ENCODE measurements at regions not wholly inside any gene's neighbourhood (a gene's known extent, or its start where the extent isn't known, plus 50 kb on each side); places are given as distances from the start of the nearest gene placed in this dataset.
"Not testable (repeated sequence)": the region's sequence is repeated elsewhere in the genome, so short reads cannot be mapped to it uniquely, and the experiment has no call there.

DNA sequence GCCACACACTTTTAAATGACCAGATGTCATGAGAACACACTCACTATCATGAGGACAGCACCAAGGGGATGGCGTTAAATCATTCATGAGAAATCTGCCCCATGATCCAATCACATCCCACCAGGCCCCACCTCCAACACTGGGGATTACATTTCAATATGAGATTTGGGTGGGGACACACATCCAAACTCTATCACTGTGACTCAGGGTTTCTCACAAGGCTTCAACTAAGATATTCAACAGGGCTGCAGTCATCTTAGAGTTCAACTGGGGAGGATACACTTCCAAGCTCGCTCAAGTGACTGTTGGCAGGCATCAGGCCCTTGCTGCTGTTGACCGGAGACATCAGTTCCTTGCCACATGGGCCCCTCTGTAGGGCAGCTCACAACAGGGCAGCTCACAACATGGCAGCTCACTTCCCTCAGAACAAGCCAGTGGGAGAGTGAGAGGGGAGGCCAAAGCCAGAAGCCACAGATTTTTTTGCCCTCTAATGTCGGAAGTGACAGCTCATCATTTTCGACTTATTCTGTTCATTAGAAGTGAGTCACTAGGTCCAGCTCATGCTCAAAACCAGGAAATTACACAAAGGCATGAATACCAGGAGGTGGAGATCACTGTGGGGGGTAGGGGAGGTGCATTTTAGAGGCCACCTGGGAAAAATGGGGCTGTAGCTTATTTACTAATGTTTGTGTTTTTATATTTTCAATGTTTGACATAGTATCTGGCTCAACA, 50.8 kb upstream of the PTHLH start:
- no peak for DNase-seq

DNA sequence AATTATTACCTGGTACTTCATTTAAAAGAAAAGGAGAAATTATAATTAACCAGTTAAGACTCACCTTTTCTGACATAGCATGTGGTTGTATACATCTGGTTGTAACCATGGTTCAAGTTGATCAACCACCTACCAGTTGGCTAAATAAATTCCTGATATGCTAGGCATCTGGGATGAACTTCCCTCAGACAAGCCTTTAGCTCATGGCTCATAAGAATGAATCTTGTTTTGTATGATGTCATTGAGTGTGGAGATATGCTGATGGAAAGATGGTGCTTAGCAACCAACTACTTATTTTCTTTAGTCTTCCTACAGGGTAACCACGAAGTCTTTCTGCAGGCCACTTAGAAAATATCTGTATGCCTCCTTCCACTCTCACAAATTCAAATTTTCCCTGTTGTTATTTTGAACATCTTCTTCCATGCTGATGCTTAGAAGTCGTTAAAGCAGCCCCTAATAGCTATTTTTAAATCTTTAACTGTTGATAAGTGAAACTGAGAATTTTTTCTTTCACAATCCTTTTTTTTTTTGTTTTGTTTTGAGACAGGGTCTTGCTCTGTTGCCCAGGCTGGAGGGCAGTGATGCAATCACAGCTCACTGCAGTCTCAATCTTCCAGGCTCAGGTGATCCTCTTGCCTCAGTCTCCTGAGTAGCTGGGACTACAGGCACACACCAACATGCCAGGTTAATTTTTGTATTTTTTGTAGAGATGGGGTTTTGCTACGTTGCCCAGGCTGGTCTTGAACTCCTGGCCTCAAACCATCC, 51.9 kb upstream of the PTHLH start:
- DNase-seq: no peak

DNA sequence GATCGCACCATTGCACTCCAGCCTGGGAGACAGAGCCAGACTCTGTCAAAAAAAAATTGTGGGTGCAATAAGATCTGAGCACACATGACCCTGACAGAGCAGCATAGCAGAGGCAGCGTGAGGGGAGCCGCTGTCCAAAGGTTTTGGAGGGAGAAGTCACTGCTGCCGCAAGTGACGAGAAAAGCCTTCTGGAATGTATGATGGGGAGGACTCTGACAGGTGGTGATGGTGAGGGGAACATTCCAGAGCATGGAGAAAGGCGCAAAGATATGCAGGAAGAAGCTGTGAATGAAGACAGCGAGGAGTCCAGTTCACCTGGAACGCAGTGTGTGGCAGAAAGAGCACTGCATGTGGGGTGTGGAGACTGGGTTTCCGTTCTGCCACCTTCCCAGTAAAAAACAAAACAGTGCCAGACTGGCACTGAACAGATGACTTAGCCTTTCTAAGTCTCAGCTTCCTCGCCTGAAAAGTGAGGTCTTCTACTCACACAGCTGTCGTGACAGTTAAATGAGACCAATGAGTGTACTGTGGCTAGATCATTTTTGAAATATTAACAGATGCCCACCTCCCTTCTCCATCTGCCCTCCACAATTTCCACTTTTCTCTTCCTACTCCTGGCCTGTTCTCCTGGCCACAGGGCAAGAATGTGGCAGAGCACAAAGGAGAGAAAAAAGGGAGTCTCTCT, 53.4 kb upstream of the PTHLH start:
- no peak for DNase-seq

DNA sequence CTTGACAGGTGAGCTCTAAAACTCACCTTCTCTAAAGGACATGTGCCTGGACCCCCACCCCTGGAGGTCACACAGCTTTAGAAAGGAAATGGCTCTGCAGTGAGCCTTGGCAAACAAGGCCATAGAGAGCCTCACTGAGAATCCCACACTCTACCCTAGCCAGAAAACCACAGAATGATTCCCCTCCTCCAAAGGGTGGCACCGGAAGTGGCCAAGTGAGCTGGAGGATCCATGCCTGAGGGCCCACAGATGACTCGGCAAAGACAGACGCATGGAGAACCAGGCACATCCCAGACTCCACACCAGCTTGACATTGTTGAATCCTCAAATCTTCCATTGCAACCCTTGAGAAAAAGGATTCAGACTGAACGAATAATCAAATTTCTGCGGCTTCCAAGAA, 54.2 kb upstream of the PTHLH start:
- peak; percentile 72 for DNase-seq

DNA sequence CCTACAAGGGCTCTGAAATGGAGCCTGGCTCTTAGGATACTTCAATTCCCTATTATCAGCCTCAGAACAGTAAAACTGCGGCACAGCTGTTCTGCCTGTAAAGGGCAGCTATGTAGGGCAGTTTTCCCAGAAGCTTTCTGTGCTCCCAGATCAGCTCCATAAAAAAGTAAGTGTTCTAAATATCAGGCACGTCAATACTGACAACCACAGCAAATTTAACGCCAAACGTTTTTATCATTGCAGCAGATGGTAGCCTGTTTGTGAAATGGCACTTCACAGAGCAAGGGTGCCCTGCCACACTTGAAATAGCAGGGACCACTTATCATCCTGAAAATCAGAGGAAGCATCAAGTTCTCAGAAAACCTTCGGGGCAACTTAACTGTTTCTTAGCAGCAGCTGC, 54.8 kb upstream of the PTHLH start:
- DNase-seq: peak; percentile 97

DNA sequence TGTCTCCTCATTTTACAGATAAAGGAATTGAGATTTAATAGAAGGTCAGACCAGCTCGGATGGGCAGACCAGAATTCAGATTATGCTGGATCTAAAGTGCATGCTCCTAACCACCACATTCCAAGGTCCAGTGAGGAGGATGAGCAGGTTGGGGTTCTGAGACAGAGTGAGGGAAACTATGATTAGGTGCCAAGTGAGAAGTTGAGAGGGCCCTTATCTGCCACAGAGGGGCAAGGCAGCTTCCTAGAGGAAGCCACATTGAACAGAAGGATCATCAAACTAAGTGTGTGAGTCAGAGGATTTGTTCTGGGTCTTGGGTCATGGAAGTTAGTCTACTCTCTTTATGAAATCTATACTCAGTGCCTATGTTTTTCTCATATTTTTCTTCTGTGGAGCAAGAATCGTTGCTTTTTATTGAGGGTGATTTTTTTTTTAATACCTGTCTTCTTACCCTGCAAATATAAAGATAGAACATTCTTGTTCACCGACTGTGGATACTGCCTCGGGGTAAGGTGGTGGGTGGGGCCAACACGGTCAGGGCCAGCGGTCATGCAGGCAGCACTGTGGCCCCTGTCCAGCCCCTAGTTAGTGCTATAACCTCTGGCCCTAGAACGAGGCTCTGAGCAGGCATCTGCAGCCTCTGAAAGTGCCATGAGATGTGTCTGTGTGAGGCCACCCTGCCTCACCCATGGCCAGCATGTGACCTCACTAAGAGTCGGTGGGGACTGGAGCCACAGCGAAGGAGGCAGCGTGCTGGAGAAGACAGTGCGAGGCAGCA, 55.6 kb upstream of the PTHLH start:
- DNase-seq: peak; percentile 68

DNA sequence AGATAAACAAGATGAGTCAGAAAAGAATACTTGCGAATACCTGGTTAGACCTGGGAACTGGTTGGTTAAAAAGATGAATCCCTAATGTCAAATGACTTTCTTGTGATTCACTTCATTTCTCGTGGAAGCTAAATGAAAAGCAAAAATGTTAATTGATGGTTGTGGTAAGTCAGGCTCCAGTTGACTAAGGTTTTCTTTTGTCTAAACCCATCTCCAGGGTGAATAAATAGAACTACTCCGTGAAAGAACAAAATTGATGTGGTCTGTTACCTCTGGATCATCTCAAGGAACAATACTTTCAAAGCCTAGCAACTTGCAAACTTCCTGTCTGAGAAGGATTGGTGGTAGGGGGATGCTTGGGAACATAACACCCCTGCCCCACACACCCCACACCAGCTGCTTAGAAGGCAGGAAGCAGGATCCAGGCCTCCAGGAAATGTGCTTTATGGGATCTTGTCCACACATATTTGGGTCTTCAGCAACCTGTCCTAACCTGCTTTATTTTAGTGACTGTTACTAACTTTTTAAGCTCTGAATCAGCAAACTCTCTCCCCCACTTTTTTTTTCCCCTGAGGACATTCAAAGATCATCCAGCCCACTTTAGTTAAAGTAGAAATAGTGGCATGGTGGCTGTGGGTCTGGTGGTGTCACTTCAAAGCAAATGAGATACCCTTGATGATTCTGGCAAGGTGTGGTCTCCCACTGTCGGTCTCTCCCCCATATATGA, 60.4 kb upstream of the PTHLH start:
- DNase-seq: no peak

DNA sequence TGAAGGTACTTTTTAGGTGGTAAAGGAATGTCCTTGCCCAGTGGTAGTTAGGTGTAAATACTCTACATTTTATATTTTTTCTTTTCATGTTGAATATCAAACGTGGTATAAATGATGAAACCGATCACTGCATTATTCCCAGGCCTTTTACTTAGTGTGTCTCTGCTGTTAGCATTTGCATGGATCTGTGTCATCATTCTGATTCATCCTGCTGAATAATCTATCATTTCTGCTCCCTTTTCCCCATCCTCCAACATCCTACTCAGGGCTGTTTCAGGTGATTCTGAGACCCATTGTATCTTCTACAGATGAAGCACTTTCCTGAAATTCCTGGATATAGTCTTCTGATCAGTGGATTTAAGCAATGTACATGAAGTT, 61.0 kb upstream of the PTHLH start:
- DNase-seq: no peak

DNA sequence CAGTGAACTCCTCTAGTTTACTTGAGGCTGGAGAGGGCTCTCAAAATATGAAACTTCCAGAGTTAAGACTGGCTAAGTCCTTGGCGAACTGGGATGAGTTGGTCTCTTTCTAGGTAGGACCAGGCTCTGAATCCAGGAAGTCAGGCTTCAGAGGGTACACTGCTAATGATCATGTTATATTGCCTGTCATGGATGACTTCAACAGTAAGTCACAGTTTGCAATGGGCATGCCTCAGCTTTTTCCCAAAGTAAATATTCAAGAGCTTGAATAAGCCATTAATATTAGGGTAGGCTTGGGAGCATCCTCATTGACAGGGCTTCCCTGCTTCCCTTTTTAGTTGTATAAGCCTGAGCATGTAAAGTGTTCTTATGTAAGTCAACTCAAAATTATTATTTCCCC, 61.7 kb upstream of the PTHLH start:
- peak; percentile 19 for DNase-seq

DNA sequence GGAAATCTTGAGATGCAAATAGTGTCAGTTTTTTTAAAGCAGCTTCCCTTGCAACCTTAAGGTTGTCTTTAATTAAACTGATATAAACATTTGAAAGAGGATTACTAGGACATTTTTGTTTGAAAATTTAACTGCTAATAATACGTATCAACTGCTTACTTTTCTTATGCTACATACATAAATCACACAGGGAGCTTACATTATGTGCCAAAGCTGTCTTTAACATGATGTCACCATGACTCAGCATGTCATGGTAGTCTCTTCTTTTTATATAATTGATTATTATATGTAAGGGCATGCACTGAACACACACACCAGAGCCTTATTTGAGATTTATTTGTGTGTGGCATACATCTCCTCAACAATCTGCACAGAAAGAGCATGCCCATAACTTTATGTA, 63.0 kb upstream of the PTHLH start:
- no peak for DNase-seq

DNA sequence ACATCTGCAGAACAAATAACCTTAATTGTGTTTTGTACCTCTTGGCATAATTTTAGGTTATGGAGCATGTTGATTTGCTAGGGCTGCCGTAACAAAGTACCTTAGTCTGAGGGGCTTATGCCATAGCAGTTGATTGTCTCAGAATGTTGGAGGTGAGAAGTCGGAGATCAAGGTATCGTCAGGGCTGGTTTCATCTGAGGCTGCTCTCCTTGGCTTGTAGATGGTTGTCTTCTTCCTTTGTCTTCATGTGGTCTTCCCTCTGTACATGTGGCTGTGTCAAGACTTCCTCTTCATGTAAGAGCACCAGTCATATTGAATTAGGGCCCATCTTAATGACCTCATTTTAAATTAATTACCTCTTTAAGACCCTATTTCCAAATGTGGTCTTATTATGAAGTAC, 64.4 kb upstream of the PTHLH start:
- no peak for DNase-seq

DNA sequence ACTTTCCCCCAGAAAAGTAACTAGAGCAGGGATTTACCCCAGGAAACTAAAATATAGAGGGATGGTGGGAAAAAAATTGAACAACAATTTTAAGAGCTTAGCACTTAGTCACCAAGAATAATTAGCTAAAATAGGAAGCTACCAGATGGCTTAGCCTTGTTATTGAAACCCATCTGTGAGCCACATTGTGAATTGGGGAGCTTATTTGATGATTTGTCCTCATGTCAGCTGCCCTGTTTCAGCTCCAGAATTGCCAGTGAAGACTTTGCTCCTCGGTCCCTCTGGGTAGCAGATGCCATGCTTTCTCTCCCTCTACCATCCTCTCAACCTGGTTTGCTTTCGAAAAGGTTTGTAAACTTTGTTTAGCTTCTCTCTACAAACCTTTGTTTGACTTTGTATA, 67.7 kb upstream of the PTHLH start:
- no peak for DNase-seq

DNA sequence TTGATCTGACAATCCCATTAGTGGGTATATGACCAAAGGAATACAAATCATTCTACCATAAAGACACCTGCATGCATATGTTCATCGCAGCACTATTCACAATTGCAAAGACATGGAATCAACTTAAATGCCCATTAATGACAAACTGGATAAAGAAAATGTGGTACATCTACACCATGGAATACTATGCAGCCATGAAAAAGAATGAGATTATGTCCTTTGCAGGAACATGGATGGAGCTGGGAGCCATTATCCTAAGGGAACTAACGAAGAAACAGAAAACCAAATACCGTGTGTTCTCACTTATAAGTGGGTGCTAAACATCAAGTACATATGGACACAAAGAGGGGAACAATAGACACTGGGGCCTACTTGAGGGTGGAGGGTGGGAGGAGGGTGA, 74.1 kb upstream of the PTHLH start:
- not testable (repeated sequence) for DNase-seq

DNA sequence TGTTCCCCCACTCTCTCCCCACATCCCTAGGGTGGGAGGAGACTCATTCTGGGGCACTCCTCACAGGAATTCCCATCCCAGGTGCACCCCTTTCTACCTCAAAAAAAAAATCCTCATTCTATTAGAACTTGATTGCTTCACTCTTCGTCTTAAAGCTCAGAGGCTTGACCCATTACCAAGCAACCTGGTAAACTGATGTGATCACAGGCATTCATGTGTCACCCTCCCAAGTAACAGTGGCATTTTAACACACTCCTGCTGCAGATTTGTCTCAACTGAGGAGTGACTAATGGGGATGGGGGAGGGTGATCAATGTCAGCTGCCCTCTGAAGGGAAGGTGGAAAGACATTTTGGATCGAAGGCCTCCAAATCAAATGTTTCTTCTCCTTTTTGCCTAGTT, 78.1 kb upstream of the PTHLH start:
- no peak for DNase-seq

DNA sequence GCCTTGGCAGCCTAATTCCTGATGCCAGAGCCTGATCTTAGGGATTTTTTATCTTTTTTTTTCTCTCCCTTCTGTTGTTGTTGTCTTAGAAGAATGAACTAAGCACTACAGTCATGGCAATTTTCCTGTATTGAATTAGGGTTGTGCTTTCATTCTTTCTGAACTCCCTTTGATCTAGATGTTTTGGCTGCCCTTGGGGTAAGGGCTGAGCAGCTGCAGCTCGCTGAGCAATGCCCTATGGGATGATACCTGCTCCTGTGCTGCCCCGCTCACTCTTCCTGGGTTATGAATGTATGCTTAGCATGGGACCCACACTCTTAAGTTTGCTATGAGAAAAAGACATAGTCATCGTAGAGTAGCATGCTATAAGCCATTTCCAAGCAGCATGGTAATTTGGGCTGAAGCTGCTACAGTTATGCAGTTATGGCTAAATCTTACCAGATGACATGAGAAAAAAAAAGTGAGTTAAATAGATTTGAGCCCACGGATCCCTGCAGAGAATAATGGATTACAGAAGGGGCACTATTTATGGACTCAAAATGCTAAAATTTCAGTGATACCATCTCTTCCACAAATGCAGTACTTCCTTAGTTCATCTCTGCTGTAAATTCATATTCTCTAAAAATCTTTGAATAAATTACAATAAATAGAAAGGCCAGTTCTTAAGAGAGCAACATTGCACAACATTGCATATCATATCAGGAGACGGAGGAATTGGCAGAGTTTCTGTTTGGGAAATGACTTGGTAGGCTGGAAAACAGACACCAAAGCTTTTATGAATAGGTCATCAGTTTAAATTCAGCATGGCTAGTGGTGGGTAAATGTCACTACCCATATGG, 79.2 kb upstream of the PTHLH start:
- no peak for DNase-seq

DNA sequence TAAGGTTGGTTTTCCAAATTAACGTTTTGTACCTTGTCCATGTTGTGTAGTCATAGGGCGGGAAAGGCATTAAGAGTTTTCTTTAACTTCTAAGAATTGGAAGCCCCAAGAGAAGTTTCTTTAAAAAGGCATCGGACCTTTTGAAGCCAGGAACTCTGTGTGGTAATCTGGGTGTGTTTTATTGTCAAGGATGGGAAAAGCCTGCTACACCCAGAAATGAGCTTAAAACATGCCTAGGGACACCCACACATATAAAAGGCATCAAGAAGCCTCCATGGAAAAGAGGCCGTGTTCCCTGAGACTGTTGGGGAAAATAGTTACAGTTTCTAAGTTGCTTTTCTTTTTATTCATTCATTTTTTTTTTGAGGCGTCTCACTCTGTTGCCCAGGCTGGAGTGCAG, 81.0 kb upstream of the PTHLH start:
- no peak for DNase-seq

DNA sequence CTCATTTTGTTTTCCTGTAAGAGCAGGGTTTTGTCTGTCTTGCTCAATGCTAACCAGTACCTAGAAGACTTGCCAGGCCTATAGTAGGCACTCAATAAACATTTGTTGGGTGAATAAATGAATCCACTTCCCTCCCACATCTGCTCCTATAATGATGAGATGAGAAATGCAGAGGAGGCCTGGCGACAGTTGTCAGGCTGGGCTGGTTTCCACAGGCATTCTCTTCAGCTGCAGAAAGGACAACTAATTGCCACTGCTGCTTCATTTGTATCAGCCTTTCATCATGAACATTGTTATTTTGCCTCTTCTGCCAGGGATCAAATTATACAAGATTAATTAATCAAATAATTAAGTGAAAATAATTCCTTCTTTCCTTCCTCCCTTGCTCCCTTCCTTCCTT, 82.0 kb upstream of the PTHLH start:
- DNase-seq: no peak

DNA sequence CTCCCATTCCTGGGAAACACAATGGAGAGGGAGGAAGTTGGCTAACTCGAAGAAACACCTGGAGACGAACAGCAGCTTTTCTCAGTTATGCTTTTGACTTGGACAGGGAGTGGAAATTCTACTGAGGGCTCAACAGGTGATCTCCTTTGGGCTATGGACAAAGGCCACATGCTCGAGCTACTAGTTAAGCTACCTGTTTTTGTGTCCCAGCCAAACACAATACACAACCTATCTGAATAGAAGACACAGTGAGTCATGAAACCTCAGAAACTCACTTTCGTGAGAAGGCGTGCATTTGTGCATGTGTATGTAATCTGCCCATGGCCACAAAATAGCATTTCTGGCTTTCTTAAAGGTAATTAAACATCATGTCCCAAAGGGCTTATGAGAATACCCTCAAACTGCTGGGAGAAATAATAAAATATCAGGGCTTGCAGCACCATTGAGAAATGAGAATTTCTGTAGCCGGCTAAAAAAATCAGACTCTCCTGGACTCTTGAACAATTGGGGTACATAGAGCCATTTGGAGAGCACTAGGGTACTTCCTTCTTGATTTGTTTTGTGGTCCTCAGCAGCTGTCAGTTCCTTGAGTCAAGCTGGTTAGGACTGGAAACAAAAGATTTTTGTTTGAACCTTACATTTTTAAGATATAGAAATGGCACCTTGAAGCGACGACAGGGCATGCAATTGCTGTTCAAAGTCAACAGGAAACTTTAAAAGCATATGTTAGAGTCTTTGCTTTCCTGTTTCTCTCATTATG, 85.5 kb upstream of the PTHLH start:
- no peak for DNase-seq

DNA sequence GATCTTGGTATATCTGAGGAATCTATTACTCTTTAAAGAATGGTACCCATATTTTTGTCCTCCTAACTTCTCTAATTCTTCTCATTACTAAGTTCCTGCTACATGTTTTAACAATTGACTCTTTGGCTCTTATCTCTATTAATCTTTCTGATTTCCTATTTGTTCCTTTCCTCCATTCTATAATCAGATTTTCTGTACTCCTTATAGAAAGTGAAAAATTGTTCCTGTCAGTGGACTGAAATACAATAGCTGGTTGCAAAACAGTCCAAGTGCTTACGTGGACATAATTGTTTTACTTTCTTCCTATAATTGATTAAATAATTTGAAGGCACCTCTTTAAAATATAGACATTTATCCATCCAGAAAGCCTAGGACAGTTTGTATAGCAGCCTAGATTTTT, 86.7 kb upstream of the PTHLH start:
- DNase-seq: no peak

DNA sequence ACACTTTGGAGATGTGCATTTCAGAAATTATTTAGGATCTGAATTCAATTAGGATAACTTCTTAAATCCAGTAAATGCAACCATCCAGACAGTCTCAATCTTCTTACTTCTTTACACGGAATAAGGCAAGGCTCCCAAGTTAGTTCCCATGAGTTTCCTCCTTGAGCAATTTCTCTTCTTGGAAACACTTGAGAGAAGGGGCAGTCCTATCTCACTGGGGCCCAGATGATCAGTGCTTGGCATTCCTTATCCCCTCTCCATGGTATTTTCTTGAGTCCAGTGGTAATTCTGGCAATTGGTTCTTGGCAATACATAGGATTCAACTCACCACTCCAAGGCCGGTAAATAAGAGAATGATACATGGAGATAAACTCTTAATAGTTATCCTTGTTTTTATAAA, 87.1 kb upstream of the PTHLH start:
- no peak for DNase-seq

DNA sequence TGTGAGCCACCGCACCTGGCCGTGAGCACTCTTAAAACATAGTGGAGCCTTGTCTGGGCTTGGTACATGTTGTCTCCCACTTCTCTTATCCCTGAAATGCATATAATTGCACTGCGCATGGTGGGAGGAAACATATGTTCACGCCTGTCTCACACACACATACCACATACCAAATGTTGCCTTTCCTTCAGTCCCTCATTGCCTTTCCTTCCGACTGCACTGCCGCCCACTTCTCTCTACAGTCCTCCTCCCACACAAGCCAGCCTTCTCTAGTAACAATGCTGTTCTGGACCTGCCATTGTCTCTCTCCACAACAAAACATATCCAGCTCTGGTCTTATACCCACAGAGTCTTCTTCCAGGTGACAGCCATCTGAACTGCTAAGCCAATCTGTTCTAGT, 88.3 kb upstream of the PTHLH start:
- no peak for DNase-seq
